HEK293T (cell line): ENCODE measurements at regions not wholly inside any gene's neighbourhood (a gene's known extent, or its start where the extent isn't known, plus 50 kb on each side); places are given as distances from the start of the nearest gene placed in this dataset.

ENCODE experiments used
- ARNT ChIP-seq: fragments of 450-650 bp; IDR thresholded peaks from 2 replicates; pipeline ENCODE4 v1.6.1; 2017; ENCODE audit warnings: mild to moderate bottlenecking
- BHLHE40 ChIP-seq: fragments of 450-650 bp; IDR thresholded peaks from 2 replicates; pipeline ENCODE4 v1.6.1; 2016; ENCODE audit warnings: mild to moderate bottlenecking, moderate library complexity, borderline replicate concordance
- FOXA1 ChIP-seq: fragments of 450-650 bp; IDR thresholded peaks from 2 replicates; pipeline ENCODE4 v1.6.1; 2016; ENCODE audit warnings: mild to moderate bottlenecking
- FOXM1 ChIP-seq: fragments of 450-650 bp; IDR thresholded peaks from 2 replicates; pipeline ENCODE4 v1.6.1; 2017; ENCODE audit warnings: mild to moderate bottlenecking, borderline replicate concordance
- NFRKB ChIP-seq: fragments of 450-650 bp; IDR thresholded peaks from 2 replicates; pipeline ENCODE4 v1.6.1; 2016; ENCODE audit warnings: mild to moderate bottlenecking, moderate library complexity
- SUZ12 ChIP-seq: fragments of 450-650 bp; IDR thresholded peaks from 2 replicates; pipeline ENCODE4 v1.6.1; 2016; ENCODE audit warnings: mild to moderate bottlenecking
- TARDBP ChIP-seq: fragments of 450-650 bp; IDR thresholded peaks from 2 replicates; pipeline ENCODE4 v1.6.1; 2016
- ZNF384 ChIP-seq: fragments of 450-650 bp; IDR thresholded peaks from 2 replicates; pipeline ENCODE4 v1.6.1; 2016
- TF ChIP-seq, protein P1 (sequence below): fragments of 450-650 bp; IDR thresholded peaks from 2 replicates; pipeline ENCODE4 v1.6.1; 2016

DNA sequence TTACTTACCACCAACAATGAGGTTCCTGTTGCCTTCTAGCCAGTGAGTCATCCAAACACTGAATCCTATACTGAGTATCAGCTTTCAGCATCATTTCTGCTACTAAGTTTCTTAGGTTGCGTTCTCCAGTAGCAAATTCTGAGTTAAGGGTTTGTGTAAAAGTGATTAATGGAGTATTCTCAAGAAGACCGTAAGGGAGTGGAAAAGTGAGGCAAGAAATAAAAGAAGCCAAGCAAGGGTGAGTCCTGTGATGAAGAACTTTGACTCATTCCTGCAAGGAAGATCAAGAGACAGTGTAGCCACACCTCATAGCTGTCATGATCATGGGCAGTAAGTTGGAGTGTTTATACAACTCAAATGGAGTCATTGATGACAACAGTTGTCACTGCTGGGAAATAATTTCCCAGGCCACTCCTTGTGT, 446.2 kb downstream of the RAPGEF2 start:
- TF ChIP-seq FOXM1 (no peak), BHLHE40 (no peak), NFRKB (no peak), TARDBP (no peak), FOXA1 (no peak), SUZ12 (no peak), ARNT (no peak), ZNF384 (no peak)
- TF ChIP-seq, protein P1, sequence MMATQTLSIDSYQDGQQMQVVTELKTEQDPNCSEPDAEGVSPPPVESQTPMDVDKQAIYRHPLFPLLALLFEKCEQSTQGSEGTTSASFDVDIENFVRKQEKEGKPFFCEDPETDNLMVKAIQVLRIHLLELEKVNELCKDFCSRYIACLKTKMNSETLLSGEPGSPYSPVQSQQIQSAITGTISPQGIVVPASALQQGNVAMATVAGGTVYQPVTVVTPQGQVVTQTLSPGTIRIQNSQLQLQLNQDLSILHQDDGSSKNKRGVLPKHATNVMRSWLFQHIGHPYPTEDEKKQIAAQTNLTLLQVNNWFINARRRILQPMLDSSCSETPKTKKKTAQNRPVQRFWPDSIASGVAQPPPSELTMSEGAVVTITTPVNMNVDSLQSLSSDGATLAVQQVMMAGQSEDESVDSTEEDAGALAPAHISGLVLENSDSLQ: no peak
